ENCODE measurements at regions not wholly inside any gene's neighbourhood (a gene's known extent, or its start where the extent isn't known, plus 50 kb on each side); places are given as distances from the start of the nearest gene placed in this dataset.
"Not testable (repeated sequence)": the region's sequence is repeated elsewhere in the genome, so short reads cannot be mapped to it uniquely, and the experiment has no call there.

GRCh38 chr14:97153527-97153926 is 356.3 kb downstream of the VRK1 start:
- no peaks in the 10 kb centered on the region for H3K4me1 ChIP-seq (ENCODE audit: insufficient read depth, low read length)
- H3K9me3 ChIP-seq (ENCODE audit: low read depth, low read length): no peaks in the 10 kb centered on the region
- no peak overlapping the region for H3K4me3 ChIP-seq (ENCODE audit: low read length)
- H3K27me3 ChIP-seq (ENCODE audit: insufficient read depth, low read length): no peaks in the 10 kb centered on the region

DNA sequence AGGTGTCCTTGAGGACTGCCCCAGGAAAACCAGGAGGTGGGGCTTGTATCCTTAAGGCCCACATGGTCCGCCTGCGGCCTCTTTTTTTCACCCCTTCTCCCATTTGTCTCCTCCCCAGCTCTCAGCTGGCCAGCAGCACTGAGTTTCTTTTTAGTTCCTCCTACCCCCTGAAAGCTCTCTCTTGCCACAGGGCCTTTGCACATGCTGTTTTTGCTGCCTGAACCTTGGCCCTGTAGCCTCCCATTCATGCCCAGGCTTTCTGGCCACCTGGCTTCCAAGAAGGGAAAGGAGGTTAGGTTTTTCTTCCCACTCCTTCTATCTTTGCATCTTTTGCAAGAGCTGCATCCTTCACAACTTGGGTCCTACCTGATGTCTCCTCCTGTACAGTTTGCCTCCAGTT is 358.1 kb downstream of the VRK1 start:
- Histone ChIP-seq H3K9me3 (ENCODE audit: low read depth, low read length) (no peaks in the 10 kb centered on the region), H3K4me1 (ENCODE audit: insufficient read depth, low read length) (no peaks in the 10 kb centered on the region), H3K27me3 (ENCODE audit: insufficient read depth, low read length) (no peaks in the 10 kb centered on the region), H3K4me3 (ENCODE audit: low read length) (no peak overlapping the region)

GRCh38 chr14:97155814-97156213 is 358.6 kb downstream of the VRK1 start:
- no peaks in the 10 kb centered on the region for H3K4me1 ChIP-seq (ENCODE audit: insufficient read depth, low read length)
- no peaks in the 10 kb centered on the region for H3K27me3 ChIP-seq (ENCODE audit: insufficient read depth, low read length)
- H3K4me3 ChIP-seq (ENCODE audit: low read length): no peak overlapping the region
- no peaks in the 10 kb centered on the region for H3K9me3 ChIP-seq (ENCODE audit: low read depth, low read length)

- Histone ChIP-seq H3K4me1 (ENCODE audit: insufficient read depth, low read length) (no peaks in the 10 kb centered on the region), H3K9me3 (ENCODE audit: low read depth, low read length) (no peaks in the 10 kb centered on the region), H3K27me3 (ENCODE audit: insufficient read depth, low read length) (no peaks in the 10 kb centered on the region), H3K4me3 (ENCODE audit: low read length) (no peak overlapping the region)
Observed at GRCh38 chr14:97156705-97157104, 359.5 kb downstream of the VRK1 start.

- H3K27me3 ChIP-seq (ENCODE audit: insufficient read depth, low read length): no peaks in the 10 kb centered on the region
- no peaks in the 10 kb centered on the region for H3K9me3 ChIP-seq (ENCODE audit: low read depth, low read length)
- no peaks in the 10 kb centered on the region for H3K4me1 ChIP-seq (ENCODE audit: insufficient read depth, low read length)
- H3K4me3 ChIP-seq (ENCODE audit: low read length): no peak overlapping the region
Observed at GRCh38 chr14:97158102-97158501, 360.9 kb downstream of the VRK1 start.

DNA sequence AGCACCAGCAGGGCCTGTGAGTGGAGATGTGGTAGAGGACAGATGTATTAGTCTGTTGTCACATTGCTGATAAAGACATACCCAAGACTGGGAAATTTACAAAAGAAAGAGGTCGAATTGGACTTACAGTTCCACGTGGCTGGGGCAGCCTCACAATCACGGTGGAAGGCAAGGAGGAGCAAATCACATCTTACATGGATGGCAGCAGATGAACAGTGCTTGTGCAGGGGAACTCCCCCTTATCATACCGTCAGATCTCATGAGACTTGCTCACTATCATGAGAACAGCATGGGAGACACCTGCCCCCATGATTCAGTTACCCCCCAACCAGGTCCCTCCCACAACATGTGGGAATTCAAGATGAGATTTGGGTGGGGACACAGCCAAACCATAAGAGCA is 361.9 kb downstream of the VRK1 start:
- Histone ChIP-seq H3K4me1 (ENCODE audit: insufficient read depth, low read length) (no peaks in the 10 kb centered on the region), H3K9me3 (ENCODE audit: low read depth, low read length) (no peaks in the 10 kb centered on the region), H3K27me3 (ENCODE audit: insufficient read depth, low read length) (no peaks in the 10 kb centered on the region), H3K4me3 (ENCODE audit: low read length) (no peak overlapping the region)

DNA sequence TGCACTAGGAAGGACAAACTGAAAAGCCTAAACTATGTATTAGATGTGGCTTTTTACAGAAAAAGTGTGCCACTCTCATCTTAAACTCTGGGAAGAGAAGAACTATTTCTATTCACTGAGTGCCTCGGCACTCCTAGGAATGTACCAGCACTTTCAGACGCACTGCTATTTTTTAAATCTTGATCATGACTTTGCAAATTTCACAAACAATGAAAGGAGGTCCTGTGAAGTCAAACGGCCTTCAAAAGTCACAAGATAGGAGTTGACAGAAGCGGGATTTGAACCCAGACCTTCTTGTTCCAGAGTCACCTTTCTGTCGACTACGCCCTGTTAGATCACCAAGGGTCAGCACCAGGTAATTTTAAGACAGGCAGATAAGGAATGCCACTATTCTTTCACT is 365.4 kb downstream of the VRK1 start:
- Histone ChIP-seq H3K4me3 (ENCODE audit: low read length) (no peak overlapping the region), H3K9me3 (ENCODE audit: low read depth, low read length) (no peaks in the 10 kb centered on the region), H3K27me3 (ENCODE audit: insufficient read depth, low read length) (no peaks in the 10 kb centered on the region), H3K4me1 (ENCODE audit: insufficient read depth, low read length) (no peaks in the 10 kb centered on the region)

DNA sequence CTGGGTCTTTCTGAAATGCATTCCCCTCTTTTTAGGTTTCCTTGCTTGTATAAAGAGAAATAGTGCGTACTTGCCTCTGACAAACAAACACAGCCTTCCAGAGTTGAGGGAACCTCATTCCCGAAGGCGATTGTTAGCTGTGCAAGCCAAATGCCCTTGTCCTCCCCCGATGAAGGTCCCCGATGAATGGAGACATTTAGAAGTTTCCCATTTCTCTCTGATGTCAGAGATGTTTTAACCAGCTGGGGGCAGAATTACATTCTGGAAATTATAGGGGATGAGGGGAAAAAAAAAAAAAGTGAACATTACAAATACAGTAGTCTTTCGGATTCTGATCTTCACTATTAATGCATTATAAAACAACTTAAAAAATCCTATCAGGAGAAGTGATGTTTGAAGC is 366.8 kb downstream of the VRK1 start:
- Histone ChIP-seq H3K4me3 (ENCODE audit: low read length) (no peak overlapping the region), H3K4me1 (ENCODE audit: insufficient read depth, low read length) (no peaks in the 10 kb centered on the region), H3K9me3 (ENCODE audit: low read depth, low read length) (no peaks in the 10 kb centered on the region), H3K27me3 (ENCODE audit: insufficient read depth, low read length) (no peaks in the 10 kb centered on the region)

DNA sequence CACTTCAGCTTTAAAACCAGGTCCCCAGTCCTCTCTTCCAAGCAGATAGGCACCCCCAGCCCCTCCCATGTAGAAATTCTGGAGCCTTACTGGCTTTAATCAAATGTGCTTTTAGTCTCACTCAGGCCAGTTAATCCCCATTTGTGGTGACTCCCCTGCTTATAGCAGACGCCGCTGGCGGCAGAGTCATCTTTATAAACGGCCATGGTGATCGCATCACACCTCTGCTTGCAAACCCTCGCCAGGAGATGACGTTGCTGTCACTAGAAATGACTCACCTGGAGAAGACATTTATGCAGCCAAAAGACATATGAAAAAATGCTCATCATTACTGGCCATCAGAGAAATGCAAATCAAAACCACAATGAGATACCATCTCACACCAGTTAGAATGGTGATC is 369.3 kb downstream of the VRK1 start:
- no peaks in the 10 kb centered on the region for H3K4me1 ChIP-seq (ENCODE audit: insufficient read depth, low read length)
- no peaks in the 10 kb centered on the region for H3K9me3 ChIP-seq (ENCODE audit: low read depth, low read length)
- no peaks in the 10 kb centered on the region for H3K27me3 ChIP-seq (ENCODE audit: insufficient read depth, low read length)
- no peak overlapping the region for H3K4me3 ChIP-seq (ENCODE audit: low read length)

- not testable (repeated sequence) for H3K9me3 ChIP-seq (ENCODE audit: low read depth, low read length); H3K4me1 ChIP-seq (ENCODE audit: insufficient read depth, low read length); H3K4me3 ChIP-seq (ENCODE audit: low read length); H3K27me3 ChIP-seq (ENCODE audit: insufficient read depth, low read length)
Observed at GRCh38 chr14:97167577-97167976, 370.4 kb downstream of the VRK1 start.

DNA sequence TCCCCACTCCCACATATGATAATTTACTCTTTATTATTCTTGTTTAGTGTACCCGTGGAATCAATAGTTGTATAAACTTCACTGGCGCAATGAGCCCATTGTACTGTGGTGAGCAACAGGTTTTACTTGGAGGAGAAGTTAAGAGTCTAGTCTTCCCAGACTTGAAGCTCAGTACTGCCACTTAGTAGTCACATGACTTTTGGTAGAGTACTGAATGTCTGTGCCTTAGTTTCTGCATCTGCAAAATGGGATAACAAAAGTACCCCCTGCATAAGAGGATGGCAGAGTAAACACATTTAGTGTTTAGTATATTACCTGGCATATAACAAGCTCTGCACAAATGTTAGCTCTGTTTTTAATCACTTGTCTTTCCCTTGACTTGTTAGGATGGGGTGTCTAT is 375.5 kb downstream of the VRK1 start:
- no peaks in the 10 kb centered on the region for H3K27me3 ChIP-seq (ENCODE audit: insufficient read depth, low read length)

GRCh38 chr14:97177016-97177415 is 379.8 kb downstream of the VRK1 start:
- no peaks in the 10 kb centered on the region for H3K27me3 ChIP-seq (ENCODE audit: insufficient read depth, low read length)
- H3K4me1 ChIP-seq (ENCODE audit: insufficient read depth, low read length): no peaks in the 10 kb centered on the region
- no peak overlapping the region for H3K4me3 ChIP-seq (ENCODE audit: low read length)
- peaks cover 6% of the 10 kb centered on the region for H3K9me3 ChIP-seq (ENCODE audit: low read depth, low read length)

More for the DNA sequence above, 375.5 kb downstream of the VRK1 start:
- H3K4me1 ChIP-seq (ENCODE audit: insufficient read depth, low read length): no peaks in the 10 kb centered on the region
- no peaks in the 10 kb centered on the region for H3K9me3 ChIP-seq (ENCODE audit: low read depth, low read length)
- no peak overlapping the region for H3K4me3 ChIP-seq (ENCODE audit: low read length)

GRCh38 chr14:97177635-97178034 is 380.5 kb downstream of the VRK1 start:
- Histone ChIP-seq H3K4me3 (ENCODE audit: low read length) (no peak overlapping the region), H3K4me1 (ENCODE audit: insufficient read depth, low read length) (no peaks in the 10 kb centered on the region), H3K9me3 (ENCODE audit: low read depth, low read length) (peaks cover 6% of the 10 kb centered on the region), H3K27me3 (ENCODE audit: insufficient read depth, low read length) (no peaks in the 10 kb centered on the region)

DNA sequence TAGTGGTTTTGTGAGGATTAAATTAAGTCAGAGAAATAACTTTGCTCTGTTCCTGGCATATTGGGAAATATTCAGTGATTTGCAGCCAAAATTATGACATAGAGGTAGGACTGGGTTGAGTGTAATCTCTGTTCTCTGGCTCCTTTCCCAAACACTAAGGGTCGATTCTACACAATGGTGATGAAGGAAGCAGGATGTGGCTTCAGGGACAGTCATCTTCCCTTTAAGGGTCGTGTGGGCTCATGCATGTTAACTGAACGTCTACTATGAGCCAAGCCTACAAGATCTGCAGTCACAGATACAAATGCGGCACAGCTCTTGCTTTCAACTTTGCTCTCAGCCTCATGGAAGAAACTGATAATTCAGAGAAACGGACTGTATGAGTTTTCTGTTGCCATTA is 381.6 kb downstream of the VRK1 start:
- Histone ChIP-seq H3K27me3 (ENCODE audit: insufficient read depth, low read length) (no peaks in the 10 kb centered on the region), H3K9me3 (ENCODE audit: low read depth, low read length) (peaks cover 6% of the 10 kb centered on the region), H3K4me1 (ENCODE audit: insufficient read depth, low read length) (no peaks in the 10 kb centered on the region), H3K4me3 (ENCODE audit: low read length) (no peak overlapping the region)

DNA sequence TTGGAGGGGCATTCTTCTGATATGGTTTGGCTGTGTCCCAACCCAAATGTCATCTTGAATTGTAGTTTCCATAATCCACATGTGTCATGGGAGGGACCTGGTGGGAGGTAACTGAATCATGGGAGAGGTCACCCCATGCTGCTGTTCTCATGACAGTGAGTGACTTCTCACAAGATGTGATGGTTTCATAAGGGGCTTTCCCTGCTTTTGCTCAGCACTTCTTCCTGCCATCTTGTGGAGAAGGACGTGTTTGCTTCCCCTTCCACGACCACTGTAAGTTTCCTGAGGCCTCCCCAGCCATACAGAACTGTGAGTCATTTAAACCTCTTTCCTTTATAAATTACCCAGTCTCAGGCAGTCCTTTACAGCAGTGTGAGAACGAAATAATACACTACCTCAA is 382.4 kb downstream of the VRK1 start:
- Histone ChIP-seq H3K27me3 (ENCODE audit: insufficient read depth, low read length) (no peaks in the 10 kb centered on the region), H3K4me1 (ENCODE audit: insufficient read depth, low read length) (no peaks in the 10 kb centered on the region), H3K4me3 (ENCODE audit: low read length) (no peak overlapping the region), H3K9me3 (ENCODE audit: low read depth, low read length) (peaks cover 6% of the 10 kb centered on the region)

GRCh38 chr14:97180304-97181200 is 383.4 kb downstream of the VRK1 start:
- no peak overlapping the region for H3K4me3 ChIP-seq (ENCODE audit: low read length)
- no peaks in the 10 kb centered on the region for H3K4me1 ChIP-seq (ENCODE audit: insufficient read depth, low read length)
- H3K9me3 ChIP-seq (ENCODE audit: low read depth, low read length): peaks cover 6% of the 10 kb centered on the region
- no peaks in the 10 kb centered on the region for H3K27me3 ChIP-seq (ENCODE audit: insufficient read depth, low read length)
